HG03378 (cell line): ENCODE measurements at regions not wholly inside any gene's neighbourhood (a gene's known extent, or its start where the extent isn't known, plus 50 kb on each side); places are given as distances from the start of the nearest gene placed in this dataset.

ENCODE experiments used
- ATAC-seq: cut with Tn5 transposase; IDR thresholded peaks from one replicate; pipeline ENCODE4 v1.9.1; 2021; ENCODE audit warnings: mild to moderate bottlenecking, moderate library complexity; ENCODE audit not compliant: unreplicated experiment

GRCh38 chr1:209376774-209377173 is 206.7 kb upstream of the CAMK1G start:
- ATAC-seq, result no peak

- no peak for ATAC-seq
These were observed 205.5 kb upstream of the CAMK1G start for GRCh38 chr1:209377995-209378394.

GRCh38 chr1:209379280-209379679 is 204.2 kb upstream of the CAMK1G start:
- ATAC-seq, result no peak

GRCh38 chr1:209380420-209380819 is 203.1 kb upstream of the CAMK1G start:
- ATAC-seq, result no peak

GRCh38 chr1:209382231-209383100 is 201.0 kb upstream of the CAMK1G start:
- ATAC-seq, result no peak

- no peak for ATAC-seq
These were observed 200.1 kb upstream of the CAMK1G start for GRCh38 chr1:209383422-209383821.

- no peak for ATAC-seq
These were observed 199.4 kb upstream of the CAMK1G start for GRCh38 chr1:209383907-209384709.

GRCh38 chr1:209384710-209385550 is 198.6 kb upstream of the CAMK1G start:
- no peak for ATAC-seq

- ATAC-seq, result no peak
These were observed 197.4 kb upstream of the CAMK1G start for GRCh38 chr1:209386156-209386555.

GRCh38 chr1:209387271-209387968 is 196.1 kb upstream of the CAMK1G start:
- no peak for ATAC-seq

- no peak for ATAC-seq
These were observed 195.6 kb upstream of the CAMK1G start for GRCh38 chr1:209387969-209388329.

- no peak for ATAC-seq
These were observed 195.2 kb upstream of the CAMK1G start for GRCh38 chr1:209388358-209388757.

GRCh38 chr1:209389258-209389657 is 194.3 kb upstream of the CAMK1G start:
- no peak for ATAC-seq

GRCh38 chr1:209389975-209390374 is 193.5 kb upstream of the CAMK1G start:
- no peak for ATAC-seq

GRCh38 chr1:209390764-209391163 is 192.8 kb upstream of the CAMK1G start:
- ATAC-seq, result no peak

GRCh38 chr1:209391792-209392191 is 191.7 kb upstream of the CAMK1G start:
- ATAC-seq, result no peak

GRCh38 chr1:209395169-209395568 is 188.3 kb upstream of the CAMK1G start:
- ATAC-seq, result no peak

- ATAC-seq, result no peak
These were observed 186.1 kb upstream of the CAMK1G start for GRCh38 chr1:209397371-209397770.

GRCh38 chr1:209397910-209398309 is 185.6 kb upstream of the CAMK1G start:
- ATAC-seq, result no peak

GRCh38 chr1:209398313-209398991 is 185.1 kb upstream of the CAMK1G start:
- no peak for ATAC-seq
